Activated CD4-positive, alpha-beta T cell treated with anti-CD3 and anti-CD28 coated beads, Interleukin-2, amount 10 ng/mL, durations not matched to agents 7 days and 5 days (primary cell): ENCODE measurements at regions not wholly inside any gene's neighbourhood (a gene's known extent, or its start where the extent isn't known, plus 50 kb on each side); places are given as distances from the start of the nearest gene placed in this dataset.
A peak's percentile ranks its signal among the peaks of the same experiment; 100 is the strongest.

Experiments used
- CTCF ChIA-PET: fragments of 350-600 bp; sonication (Branson Sonifier 250); formaldehyde crosslinking; loops from one replicate; lab custom pipeline; 2021; ENCODE audit warnings: antibody characterized with exemption; lab: Charles Lee
- POLR2A ChIA-PET: fragments of 350-600 bp; sonication (Branson Sonifier 250); formaldehyde crosslinking; loops from one replicate; lab custom pipeline; 2021; ENCODE audit warnings: antibody characterized with exemption; lab: Charles Lee
- DNase-seq: peaks from one replicate; pipeline ENCODE4 v3.0.0-alpha.2; 2020
- H3K27ac Mint-ChIP-seq: one replicate; pipeline ENCODE4 v1.8.0; 2021; ENCODE audit warnings: mild to moderate bottlenecking, moderate library complexity, mixed read lengths
- H3K27me3 Mint-ChIP-seq: one replicate; pipeline ENCODE4 v1.8.0; 2021; ENCODE audit warnings: mixed read lengths
- H3K36me3 Mint-ChIP-seq: one replicate; pipeline ENCODE4 v1.8.0; 2021; ENCODE audit warnings: low read depth, mixed read lengths
- H3K4me1 Mint-ChIP-seq: one replicate; pipeline ENCODE4 v1.8.0; 2021; ENCODE audit warnings: mixed read lengths
- H3K4me3 Mint-ChIP-seq: one replicate; pipeline ENCODE4 v1.8.0; 2021; ENCODE audit warnings: mild to moderate bottlenecking, moderate library complexity, mixed read lengths
- H3K9me3 Mint-ChIP-seq: one replicate; pipeline ENCODE4 v1.8.0; 2021; ENCODE audit warnings: mixed read lengths

- Mint-ChIP-seq H3K27me3 (no peaks in the 10 kb centered on the region), H3K4me3 (no peak overlapping the region), H3K27ac (no peak overlapping the region), H3K9me3 (peaks cover 44% of the 10 kb centered on the region), H3K36me3 (peaks cover 25% of the 10 kb centered on the region), H3K4me1 (peaks cover 6% of the 10 kb centered on the region)
- no peak for DNase-seq
- CTCF ChIA-PET = no interaction called here
- POLR2A ChIA-PET = no interaction called here
Observed at GRCh38 chr2:144254342-144255235, 265.3 kb downstream of the ZEB2 start.

- ChIA-PET POLR2A (no interaction called here), CTCF (interaction anchor here (0.6 to 1.3 kb wide), 2 partner anchors 12 kb away, joined by 3 to 4 read pairs; no protein-coding TSS in a partner anchor)
- peaks cover 44% of the 10 kb centered on the region for H3K9me3 Mint-ChIP-seq
- no peak for DNase-seq
- no peak overlapping the region for H3K27ac Mint-ChIP-seq
- H3K27me3 Mint-ChIP-seq = no peaks in the 10 kb centered on the region
- peaks cover 10% of the 10 kb centered on the region for H3K4me1 Mint-ChIP-seq
- H3K36me3 Mint-ChIP-seq = peaks cover 25% of the 10 kb centered on the region
- H3K4me3 Mint-ChIP-seq = no peak overlapping the region
Observed at GRCh38 chr2:144253743-144254142, 266.2 kb downstream of the ZEB2 start.

DNA sequence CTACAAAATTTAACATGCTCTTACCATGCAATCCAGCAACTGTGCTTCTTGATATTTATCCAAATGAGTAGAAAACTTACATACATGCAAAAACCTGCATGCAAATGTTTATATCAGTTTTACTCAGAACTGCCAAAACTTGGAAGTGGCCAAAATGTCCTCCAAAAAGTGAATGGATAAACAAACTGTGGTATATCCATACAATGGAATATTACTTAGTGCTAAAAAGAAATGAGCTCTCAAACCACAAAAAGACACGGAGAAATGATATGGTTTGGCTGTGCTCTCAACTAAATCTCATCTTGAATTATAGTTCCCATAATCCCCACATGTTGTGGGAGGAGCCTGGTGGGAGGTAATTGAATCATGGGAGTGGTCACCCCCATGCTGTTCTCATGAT lies 267.2 kb downstream of the ZEB2 start:
- DNase-seq = no peak
- H3K9me3 Mint-ChIP-seq = peaks cover 37% of the 10 kb centered on the region
- ChIA-PET CTCF (interaction anchor here (1.3 kb wide), 1 partner anchor 11 kb away, joined by 4 read pairs; no protein-coding TSS in a partner anchor), POLR2A (no interaction called here)
- peaks cover 21% of the 10 kb centered on the region for H3K36me3 Mint-ChIP-seq
- H3K27ac Mint-ChIP-seq = no peak overlapping the region
- H3K4me3 Mint-ChIP-seq = no peak overlapping the region
- no peaks in the 10 kb centered on the region for H3K27me3 Mint-ChIP-seq
- H3K4me1 Mint-ChIP-seq = peaks cover 11% of the 10 kb centered on the region

GRCh38 chr2:144249035-144249637 lies 270.8 kb downstream of the ZEB2 start:
- POLR2A ChIA-PET = no interaction called here
- Mint-ChIP-seq H3K36me3 (peaks cover 11% of the 10 kb centered on the region), H3K27me3 (no peaks in the 10 kb centered on the region), H3K9me3 (peaks cover 17% of the 10 kb centered on the region), H3K4me1 (peaks cover 5% of the 10 kb centered on the region), H3K27ac (peak overlapping the region; percentile 52), H3K4me3 (no peak overlapping the region)
- CTCF ChIA-PET = no interaction called here
- no peak for DNase-seq

- no peaks in the 10 kb centered on the region for H3K27me3 Mint-ChIP-seq
- DNase-seq = no peak
- CTCF ChIA-PET = no interaction called here
- POLR2A ChIA-PET = no interaction called here
- peaks cover 10% of the 10 kb centered on the region for H3K36me3 Mint-ChIP-seq
- H3K9me3 Mint-ChIP-seq = peaks cover 16% of the 10 kb centered on the region
- peak overlapping the region; percentile 52 for H3K27ac Mint-ChIP-seq
- no peak overlapping the region for H3K4me3 Mint-ChIP-seq
- H3K4me1 Mint-ChIP-seq = peaks cover 5% of the 10 kb centered on the region
Observed at GRCh38 chr2:144248350-144249034, 271.4 kb downstream of the ZEB2 start.

GRCh38 chr2:144244938-144245337 lies 275.0 kb downstream of the ZEB2 start:
- POLR2A ChIA-PET = no interaction called here
- peaks cover 5% of the 10 kb centered on the region for H3K36me3 Mint-ChIP-seq

GRCh38 chr2:144242311-144242710 lies 277.6 kb downstream of the ZEB2 start:
- Mint-ChIP-seq H3K4me1 (peaks cover 25% of the 10 kb centered on the region), H3K27ac (no peak overlapping the region)
- POLR2A ChIA-PET = interaction anchor here (0.7 kb wide), 1 partner anchor 737 kb away, joined by 5 read pairs; no protein-coding TSS in a partner anchor

More at GRCh38 chr2:144244938-144245337, 275.0 kb downstream of the ZEB2 start:
- Mint-ChIP-seq H3K27me3 (no peaks in the 10 kb centered on the region), H3K27ac (no peak overlapping the region), H3K4me3 (no peak overlapping the region), H3K9me3 (peaks cover 2% of the 10 kb centered on the region), H3K4me1 (peaks cover 21% of the 10 kb centered on the region)
- CTCF ChIA-PET = no interaction called here
- no peak for DNase-seq

DNA sequence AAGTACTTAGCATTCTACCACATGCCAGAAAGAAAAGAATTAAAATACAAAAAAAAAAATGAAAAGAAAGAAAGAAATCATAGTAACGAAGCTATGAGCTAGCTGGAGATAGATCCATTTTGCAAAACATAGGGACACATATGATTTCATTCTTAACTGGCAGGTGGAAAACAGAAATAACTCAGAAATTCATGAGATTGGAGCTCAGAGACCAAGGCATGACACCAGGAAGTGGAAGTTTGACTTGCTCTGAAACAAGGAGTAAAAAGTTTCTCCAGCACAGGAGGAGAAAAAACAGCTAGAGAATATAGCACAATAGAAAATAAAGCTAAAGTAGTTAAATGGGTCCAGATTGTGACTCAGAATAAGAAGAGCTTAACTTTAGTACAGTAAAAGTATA lies 278.1 kb downstream of the ZEB2 start:
- Mint-ChIP-seq H3K4me1 (peaks cover 28% of the 10 kb centered on the region), H3K27ac (no peak overlapping the region), H3K27me3 (no peaks in the 10 kb centered on the region), H3K36me3 (peaks cover 5% of the 10 kb centered on the region), H3K4me3 (no peak overlapping the region), H3K9me3 (no peaks in the 10 kb centered on the region)
- ChIA-PET CTCF (interaction anchor here (0.6 to 1.0 kb wide), 3 partner anchors 12 to 274 kb away, joined by 3 to 4 read pairs (median 3); no protein-coding TSS in a partner anchor), POLR2A (interaction anchor here (0.7 kb wide), 1 partner anchor 737 kb away, joined by 5 read pairs; no protein-coding TSS in a partner anchor)
- no peak for DNase-seq

More at GRCh38 chr2:144242311-144242710, 277.6 kb downstream of the ZEB2 start:
- DNase-seq = no peak
- CTCF ChIA-PET = interaction anchor here (0.6 to 1.0 kb wide), 3 partner anchors 11 to 273 kb away, joined by 3 to 4 read pairs (median 3); no protein-coding TSS in a partner anchor
- Mint-ChIP-seq H3K36me3 (peaks cover 5% of the 10 kb centered on the region), H3K27me3 (no peaks in the 10 kb centered on the region), H3K4me3 (no peak overlapping the region), H3K9me3 (no peaks in the 10 kb centered on the region)

- ChIA-PET CTCF (no interaction called here), POLR2A (interaction anchor here (0.5 kb wide), 1 partner anchor 49 kb away, joined by 3 read pairs; no protein-coding TSS in a partner anchor)
- H3K9me3 Mint-ChIP-seq = no peaks in the 10 kb centered on the region
- no peaks in the 10 kb centered on the region for H3K27me3 Mint-ChIP-seq
- peak overlapping the region; percentile 26 for H3K27ac Mint-ChIP-seq
- peaks cover 30% of the 10 kb centered on the region for H3K4me1 Mint-ChIP-seq
- DNase-seq = no peak
- H3K4me3 Mint-ChIP-seq = no peak overlapping the region
- peaks cover 1% of the 10 kb centered on the region for H3K36me3 Mint-ChIP-seq
Observed at GRCh38 chr2:144240656-144241339, 279.1 kb downstream of the ZEB2 start.

GRCh38 chr2:144239726-144240125 lies 280.2 kb downstream of the ZEB2 start:
- ChIA-PET POLR2A (no interaction called here), CTCF (interaction anchor here (1.3 kb wide), 1 partner anchor 23 kb away, joined by 3 read pairs; no protein-coding TSS in a partner anchor)
- no peak for DNase-seq
- peaks cover 2% of the 10 kb centered on the region for H3K36me3 Mint-ChIP-seq
- no peaks in the 10 kb centered on the region for H3K9me3 Mint-ChIP-seq
- H3K4me1 Mint-ChIP-seq = peaks cover 37% of the 10 kb centered on the region
- no peaks in the 10 kb centered on the region for H3K27me3 Mint-ChIP-seq
- no peak overlapping the region for H3K4me3 Mint-ChIP-seq
- H3K27ac Mint-ChIP-seq = no peak overlapping the region

- Mint-ChIP-seq H3K4me3 (no peak overlapping the region), H3K27me3 (no peaks in the 10 kb centered on the region), H3K27ac (no peak overlapping the region), H3K36me3 (peaks cover 2% of the 10 kb centered on the region), H3K4me1 (peaks cover 41% of the 10 kb centered on the region), H3K9me3 (no peaks in the 10 kb centered on the region)
- DNase-seq = no peak
- ChIA-PET POLR2A (no interaction called here), CTCF (interaction anchor here (0.6 to 1.3 kb wide), 3 partner anchors 23 to 329 kb away, joined by 3 to 4 read pairs (median 3); no protein-coding TSS in a partner anchor)
Observed at GRCh38 chr2:144239306-144239705, 280.6 kb downstream of the ZEB2 start.
